HG03196 (cell line): ENCODE measurements at regions not wholly inside any gene's neighbourhood (a gene's known extent, or its start where the extent isn't known, plus 50 kb on each side); places are given as distances from the start of the nearest gene placed in this dataset.
"Not testable (repeated sequence)": the region's sequence is repeated elsewhere in the genome, so short reads cannot be mapped to it uniquely, and the experiment has no call there.

Experiments used
- ATAC-seq: cut with Tn5 transposase; IDR thresholded peaks from one replicate; pipeline ENCODE4 v1.9.1; 2021; ENCODE audit not compliant: unreplicated experiment

- no peak for ATAC-seq
These were observed 280.0 kb downstream of the ANKRD50 start for GRCh38 chr4:124432500-124432899.

DNA sequence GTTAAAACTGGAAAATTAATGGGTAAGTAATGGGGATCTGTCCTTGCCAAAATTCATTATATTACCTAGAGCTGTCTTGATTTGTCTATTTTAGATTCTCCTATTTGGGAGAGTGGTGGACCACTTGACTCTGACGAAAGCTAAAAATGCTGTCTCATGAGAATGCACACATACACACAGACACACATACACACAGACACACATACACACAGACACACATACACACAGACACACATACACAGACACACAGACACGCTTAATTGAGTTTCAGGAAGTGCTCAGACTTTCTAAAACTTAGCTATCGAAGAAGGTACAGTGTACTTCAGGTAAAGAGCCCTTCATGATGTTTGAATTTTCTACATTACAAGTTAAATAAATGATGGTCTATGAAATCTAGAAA lies 279.5 kb downstream of the ANKRD50 start:
- no peak for ATAC-seq

DNA sequence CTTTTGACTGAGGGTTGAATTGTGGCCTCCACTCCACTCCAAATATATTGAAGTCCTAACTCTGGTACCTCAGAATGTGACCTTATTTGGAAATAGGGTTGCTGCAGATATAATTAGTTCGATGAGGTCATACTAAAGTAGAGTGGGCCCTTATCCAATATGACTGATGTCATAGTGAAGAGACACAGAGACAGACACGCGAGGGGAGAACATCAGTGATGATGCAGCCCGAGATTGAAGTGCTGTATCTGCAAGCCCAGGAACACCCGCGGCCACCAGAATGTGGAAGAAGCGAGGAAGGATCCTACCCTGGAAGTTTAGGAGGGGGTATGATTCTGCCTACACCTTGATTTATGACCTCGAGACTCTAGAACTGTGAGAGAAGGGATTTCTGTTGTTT lies 279.0 kb downstream of the ANKRD50 start:
- no peak for ATAC-seq

DNA sequence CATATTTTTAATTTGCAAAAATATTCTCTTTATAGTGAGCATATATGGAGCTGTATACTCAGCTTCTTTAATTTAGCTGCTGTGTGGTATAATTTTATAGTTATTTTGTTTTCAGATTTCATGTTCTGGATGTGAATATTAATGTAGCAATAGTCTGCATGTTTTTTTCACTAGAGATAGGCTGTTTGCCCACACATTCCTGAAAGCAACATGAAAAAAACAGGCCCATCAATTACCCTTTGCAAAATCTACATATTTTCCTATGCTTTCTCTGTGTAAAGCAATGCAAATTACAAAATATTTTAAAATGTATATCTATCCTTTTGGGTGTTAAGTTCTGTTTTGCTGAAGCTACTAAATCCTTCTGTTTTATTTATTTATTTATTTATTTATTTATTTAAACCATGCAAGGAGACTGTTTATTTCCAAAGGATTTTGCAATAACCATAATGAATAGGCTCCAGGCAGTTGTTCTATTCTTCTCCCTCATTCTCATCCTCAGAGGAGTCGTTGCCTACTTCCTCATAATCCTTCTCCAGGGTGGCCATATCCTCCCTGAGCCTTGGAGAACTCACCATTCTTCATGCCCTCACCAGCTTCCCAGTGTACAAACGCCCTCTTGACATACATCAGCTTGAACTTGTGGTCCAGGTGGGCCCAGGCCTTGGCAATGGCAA lies 277.1 kb downstream of the ANKRD50 start:
- no peak for ATAC-seq

- no peak for ATAC-seq
These were observed 274.6 kb downstream of the ANKRD50 start for GRCh38 chr4:124437853-124438495.

DNA sequence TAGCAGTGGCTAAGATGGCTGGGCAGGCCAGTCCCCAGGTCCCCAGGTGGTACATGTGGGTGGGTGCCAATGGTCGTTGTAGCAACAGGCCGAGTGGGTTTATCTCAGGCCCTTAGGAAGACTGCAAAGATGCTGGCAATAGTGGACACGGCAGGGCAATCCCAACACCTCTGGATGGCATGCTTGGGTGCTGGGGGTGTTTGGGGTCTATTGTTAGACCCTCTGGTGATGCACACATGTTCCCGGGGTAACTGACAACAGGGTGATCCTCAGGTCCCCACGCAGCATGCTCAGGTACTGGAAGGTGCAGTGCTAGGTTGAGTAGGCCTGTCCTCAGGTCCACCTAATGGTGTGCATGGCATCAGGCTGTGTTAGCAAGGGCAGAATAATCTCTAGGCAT lies 267.5 kb downstream of the ANKRD50 start:
- ATAC-seq, result no peak

DNA sequence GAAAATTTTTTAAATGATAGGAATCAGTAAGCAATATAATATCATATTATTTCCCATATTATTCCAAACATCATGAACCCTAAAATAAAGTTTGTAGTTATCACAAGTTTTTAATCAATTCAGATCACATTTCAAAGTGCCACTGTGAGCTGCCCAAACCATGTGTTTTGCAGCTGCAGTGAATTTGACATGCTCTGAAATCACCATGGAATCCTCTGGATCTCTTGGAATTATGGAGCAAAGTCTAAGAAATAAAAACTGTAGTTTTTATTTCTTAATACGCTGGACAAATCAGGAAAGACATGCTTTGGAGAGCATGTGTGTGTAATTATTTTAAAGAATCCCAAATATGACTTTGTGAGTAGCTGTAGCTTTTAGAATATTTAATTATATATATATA lies 262.7 kb downstream of the ANKRD50 start:
- ATAC-seq, result no peak

- no peak for ATAC-seq
These were observed 261.7 kb downstream of the ANKRD50 start for GRCh38 chr4:124450851-124451250.

DNA sequence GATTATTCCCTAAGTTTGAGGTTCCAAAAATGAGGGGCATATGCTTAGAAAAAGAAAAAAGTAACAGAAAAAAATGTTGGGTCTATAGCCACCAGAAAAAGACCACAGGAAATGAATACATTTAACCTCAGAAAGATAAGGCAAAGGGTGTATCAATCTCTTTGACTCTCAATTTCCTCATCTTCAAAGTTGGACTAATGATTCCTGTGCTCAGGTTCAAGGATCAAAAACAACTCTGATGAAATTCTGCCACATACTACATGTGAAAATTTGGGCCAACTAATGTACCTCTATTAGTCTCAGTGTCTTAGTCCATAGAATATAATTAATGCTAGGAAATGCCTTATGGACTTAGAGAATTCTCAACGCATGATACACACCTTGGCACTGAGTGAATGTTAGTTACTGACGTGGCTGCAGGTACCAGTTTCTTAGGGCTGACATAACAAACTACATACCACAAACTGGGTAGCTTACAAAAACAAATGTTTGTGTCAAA lies 257.7 kb downstream of the ANKRD50 start:
- no peak for ATAC-seq

DNA sequence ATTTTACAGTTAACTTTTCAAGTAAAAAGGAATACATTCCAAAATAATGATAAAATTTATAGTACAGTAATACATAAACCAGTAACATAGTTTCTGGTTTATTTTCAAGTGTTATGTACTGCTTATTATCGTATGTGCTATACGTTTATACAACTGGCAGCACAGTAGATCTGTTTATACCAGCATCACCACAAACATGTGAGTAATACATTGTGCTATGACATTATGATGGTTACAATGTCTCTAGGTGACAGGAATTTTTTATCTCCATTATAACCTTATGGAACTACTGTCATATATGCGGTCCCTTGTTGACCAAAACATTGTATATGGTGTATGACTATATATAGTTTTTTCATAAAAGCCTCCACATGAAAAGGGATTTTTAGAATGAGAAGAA lies 256.9 kb downstream of the ANKRD50 start:
- ATAC-seq, result no peak

- ATAC-seq, result no peak
These were observed 253.2 kb downstream of the ANKRD50 start for GRCh38 chr4:124459196-124459940.

DNA sequence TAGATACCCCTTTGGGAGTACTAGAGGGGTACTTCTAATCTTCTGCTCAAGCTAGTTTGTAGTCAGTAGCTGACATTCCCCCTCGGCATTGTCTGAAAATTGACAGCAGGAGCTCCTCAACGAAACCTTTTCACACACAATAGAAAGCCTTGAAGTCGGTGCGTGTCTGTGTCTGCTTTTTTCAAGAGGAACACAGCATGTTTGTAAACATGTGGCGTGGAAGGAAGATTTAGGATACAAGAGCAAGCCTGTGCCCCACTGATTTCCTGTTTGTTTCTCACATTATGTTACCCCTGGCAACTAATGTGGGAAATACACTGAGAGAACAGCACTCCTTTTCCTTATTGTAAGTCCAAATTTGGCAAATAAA lies 252.6 kb downstream of the ANKRD50 start:
- no peak for ATAC-seq

- not testable (repeated sequence) for ATAC-seq
These were observed 250.9 kb downstream of the ANKRD50 start for GRCh38 chr4:124461592-124461991.

DNA sequence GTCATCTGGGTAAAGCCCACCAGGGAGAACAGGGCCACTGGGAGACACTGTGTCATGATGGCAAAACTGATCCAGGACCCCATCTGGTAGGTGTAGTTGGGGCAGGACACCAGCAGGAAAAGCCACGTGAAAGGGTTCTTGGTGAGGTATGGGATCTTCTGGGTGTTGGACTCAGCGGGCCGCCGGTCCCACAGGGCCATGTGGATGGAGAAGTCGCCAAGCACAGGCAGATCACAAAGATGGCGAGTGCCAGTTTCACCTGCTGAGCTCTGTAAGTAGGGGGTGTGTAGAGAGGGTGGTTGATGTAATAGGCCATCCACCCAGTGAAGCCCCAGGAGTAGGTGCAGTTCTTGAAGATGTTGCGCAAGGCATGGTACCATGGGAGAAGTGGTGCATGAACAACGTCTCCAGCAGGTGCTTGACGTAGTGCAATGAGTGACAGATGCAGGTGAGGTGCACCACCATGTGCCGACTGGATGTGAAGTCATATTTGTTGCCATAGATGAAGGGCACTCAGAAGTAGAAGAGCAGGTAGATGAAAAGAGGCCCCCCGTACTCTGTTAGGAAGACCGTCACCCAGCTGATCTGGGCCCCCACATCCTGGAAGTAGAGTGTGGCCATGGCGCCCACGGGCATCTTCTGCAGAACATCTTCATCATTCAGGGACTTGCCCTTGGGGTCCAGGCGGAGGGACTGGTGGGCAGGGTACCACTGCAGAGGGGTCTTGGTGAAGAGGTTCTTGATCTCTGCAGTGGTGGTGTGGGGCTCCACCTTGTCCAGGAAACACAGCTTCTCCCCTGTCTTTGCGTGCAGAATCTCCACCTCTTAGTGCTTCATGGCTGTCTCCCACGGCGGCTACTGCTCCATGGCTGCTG lies 249.3 kb downstream of the ANKRD50 start:
- no peak for ATAC-seq

DNA sequence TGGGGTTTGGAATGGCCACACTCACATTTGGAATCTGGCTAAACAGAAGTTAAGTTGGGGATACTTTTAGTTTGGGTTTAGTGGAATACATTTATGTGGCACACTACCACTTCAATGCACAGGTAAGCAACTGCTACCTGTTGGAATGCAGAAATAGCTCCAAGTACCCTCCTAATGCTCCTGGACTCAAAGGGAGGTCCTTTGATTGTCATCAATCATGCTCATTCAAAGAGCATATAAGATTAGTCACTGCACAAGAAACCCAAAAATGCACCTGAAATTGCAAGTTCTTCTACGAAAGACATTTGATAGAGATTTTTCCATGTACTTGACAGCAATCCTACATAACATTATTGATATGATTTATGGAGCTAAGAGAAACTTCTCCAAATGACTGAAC lies 247.7 kb downstream of the ANKRD50 start:
- ATAC-seq, result no peak

DNA sequence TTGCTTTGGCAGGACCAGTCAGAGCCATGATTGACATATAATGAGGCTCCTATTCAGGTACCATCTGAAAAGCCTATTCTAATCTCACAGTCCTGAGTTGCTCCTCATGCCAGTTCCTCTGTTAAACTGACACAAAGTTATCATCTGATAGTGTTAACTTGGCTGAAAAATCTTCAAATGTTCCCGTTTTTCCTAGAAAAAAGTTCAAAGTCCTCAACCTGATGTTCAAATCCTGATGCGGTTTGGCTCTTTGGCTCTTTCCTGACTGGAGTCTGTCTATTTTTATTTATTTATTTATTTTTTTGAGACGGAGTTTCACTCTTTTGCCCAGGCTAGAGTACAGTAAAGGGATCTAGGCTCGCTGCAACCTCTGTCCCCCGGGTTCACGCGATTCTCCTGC lies 244.2 kb downstream of the ANKRD50 start:
- no peak for ATAC-seq

- no peak for ATAC-seq
These were observed 242.6 kb downstream of the ANKRD50 start for GRCh38 chr4:124469981-124470380.

- ATAC-seq, result no peak
These were observed 234.1 kb downstream of the ANKRD50 start for GRCh38 chr4:124478470-124478869.

GRCh38 chr4:124480061-124480460 lies 232.5 kb downstream of the ANKRD50 start:
- no peak for ATAC-seq

GRCh38 chr4:124481123-124481522 lies 231.4 kb downstream of the ANKRD50 start:
- no peak for ATAC-seq
